Lower leg skin (tissue), 3 donors: ENCODE measurements at regions not wholly inside any gene's neighbourhood (a gene's known extent, or its start where the extent isn't known, plus 50 kb on each side); places are given as distances from the start of the nearest gene placed in this dataset.

Experiments
- CTCF ChIP-seq, 3 donors: fragments of 450-650 bp; IDR thresholded peaks; one replicate each; pipeline ENCODE4 v1.5.1; 2016; ENCODE audit warnings: antibody characterized with exemption in 3 of 3, mild to moderate bottlenecking in 3 of 3, moderate library complexity in 2 of 3
- POLR2A ChIP-seq, 2 donors: fragments of 450-650 bp; IDR thresholded peaks; one replicate each; pipeline ENCODE4 v1.6.1; 2016 to 2017; ENCODE audit warnings: antibody characterized with exemption in 2 of 2, mild to moderate bottlenecking in 1 of 2, moderate library complexity in 1 of 2

DNA sequence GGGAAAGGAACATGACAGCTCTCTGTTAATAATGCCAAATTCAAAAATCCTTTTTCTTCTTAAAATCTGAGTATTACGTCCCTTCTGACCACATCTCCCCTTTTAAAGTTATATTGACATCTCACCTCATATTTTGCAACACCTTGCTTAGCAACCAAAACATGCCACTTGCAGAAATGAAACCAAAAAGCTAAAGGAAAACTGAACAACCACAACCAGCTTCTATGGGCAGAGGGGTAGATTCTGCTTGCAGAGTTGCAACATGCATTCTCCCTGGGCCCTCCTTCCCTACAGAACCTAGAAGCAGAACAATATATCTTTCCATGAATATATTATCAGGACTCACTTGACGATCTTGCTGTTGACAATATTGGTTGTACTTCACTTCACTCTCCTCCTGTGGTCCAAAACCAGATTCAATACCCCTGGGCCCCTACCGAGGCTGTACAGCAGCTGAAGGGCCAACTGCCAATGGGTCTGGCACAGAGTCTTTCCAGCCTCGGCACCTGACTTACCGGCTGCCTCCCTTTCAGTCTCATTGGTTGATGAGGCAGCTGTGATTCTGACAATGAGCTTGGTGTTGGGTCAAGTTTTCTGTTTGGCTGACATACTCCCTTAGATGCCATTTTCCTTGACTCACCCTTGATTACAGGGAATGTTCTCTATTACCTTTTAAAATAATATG lies 616.6 kb downstream of the ZEB2 start:
- TF ChIP-seq CTCF (IDR thresholded peaks at IDR 0.05): no peak
- no peak for TF ChIP-seq POLR2A (IDR thresholded peaks at IDR 0.05)
